Neuronal stem cell (in vitro differentiated cells): ENCODE measurements at regions not wholly inside any gene's neighbourhood (a gene's known extent, or its start where the extent isn't known, plus 50 kb on each side); places are given as distances from the start of the nearest gene placed in this dataset.

Experiments used
- DNase-seq: peaks from one replicate; pipeline ENCODE4 v3.0.0-alpha.2; 2013; ENCODE audit warnings: low spot score
- H2AFZ ChIP-seq: one replicate; pipeline ENCODE4 v1.6.1; 2013; ENCODE audit warnings: mild to moderate bottlenecking, low read length, inconsistent platforms
- H2AK5ac ChIP-seq: 2 replicates; pipeline ENCODE4 v1.6.1; 2013; ENCODE audit warnings: low read depth, mild to moderate bottlenecking, inconsistent platforms, low read length, moderate library complexity, mixed read lengths
- H2BK120ac ChIP-seq: 2 replicates; pipeline ENCODE4 v1.6.1; 2013; ENCODE audit warnings: low read depth, mild to moderate bottlenecking, inconsistent platforms, low read length, moderate library complexity, mixed read lengths
- H2BK12ac ChIP-seq: one replicate; pipeline ENCODE4 v1.6.1; 2013; ENCODE audit warnings: low read length, inconsistent platforms
- H2BK15ac ChIP-seq: 2 replicates; pipeline ENCODE4 v1.6.1; 2013; ENCODE audit warnings: mild to moderate bottlenecking, low read length, inconsistent platforms, mixed read lengths
- H2BK5ac ChIP-seq: one replicate; pipeline ENCODE4 v1.6.1; 2013; ENCODE audit warnings: inconsistent platforms, mild to moderate bottlenecking, low read length, moderate library complexity
- H3K14ac ChIP-seq: one replicate; pipeline ENCODE4 v1.6.1; 2013; ENCODE audit warnings: low read length, inconsistent platforms
- H3K18ac ChIP-seq: 2 replicates; pipeline ENCODE4 v1.6.1; 2013; ENCODE audit warnings: low read length, inconsistent platforms
- H3K23ac ChIP-seq: 2 replicates; pipeline ENCODE4 v1.6.1; 2013; ENCODE audit warnings: low read depth, mild to moderate bottlenecking, mixed read lengths, low read length, inconsistent platforms; ENCODE audit not compliant: poor library complexity
- H3K27ac ChIP-seq: replicated peaks from 3 replicates; pipeline ENCODE4 v1.5.1; 2013; ENCODE audit warnings: low read length, inconsistent platforms
- H3K27me3 ChIP-seq, 3 experiments: 2 replicates each; pipeline ENCODE4 v1.6.1; 2013; ENCODE audit warnings: low read length in 3 of 3, mild to moderate bottlenecking in 2 of 3, inconsistent platforms in 1 of 3, low read depth in 1 of 3, mixed read lengths in 1 of 3, moderate library complexity in 1 of 3; ENCODE audit not compliant: control insufficient read depth in 3 of 3, insufficient read depth in 3 of 3
- H3K36me3 ChIP-seq, 2 donors: replicated peaks in 1 of 2; 2 replicates each; pipeline ENCODE4 v1.6.1; 2013; ENCODE audit warnings: low read length in 2 of 2; ENCODE audit not compliant: control insufficient read depth in 2 of 2, insufficient read depth in 2 of 2
- H3K4ac ChIP-seq: 2 replicates; pipeline ENCODE4 v1.6.1; 2013; ENCODE audit warnings: inconsistent platforms, mild to moderate bottlenecking, low read length, moderate library complexity
- H3K4me1 ChIP-seq, 2 donors: 1 replicate in 1 of 2; 2 replicates in 1 of 2; pipeline ENCODE4 v1.6.1; 2013; ENCODE audit warnings: low read length in 2 of 2, low read depth in 1 of 2; ENCODE audit not compliant: control insufficient read depth in 2 of 2, insufficient read depth in 1 of 2
- H3K4me2 ChIP-seq: one replicate; pipeline ENCODE4 v1.6.1; 2013; ENCODE audit warnings: mild to moderate bottlenecking, low read length, inconsistent platforms; ENCODE audit not compliant: insufficient read depth, poor library complexity, severe bottlenecking
- H3K4me3 ChIP-seq, 2 donors: 2 replicates each; pipeline ENCODE4 v1.5.1; 2013; ENCODE audit warnings: low read length in 2 of 2, mild to moderate bottlenecking in 2 of 2, inconsistent platforms in 1 of 2, moderate library complexity in 1 of 2
- H3K79me1 ChIP-seq: one replicate; pipeline ENCODE4 v1.6.1; 2013; ENCODE audit warnings: low read depth, mild to moderate bottlenecking, inconsistent platforms, low read length, moderate library complexity
- H3K9ac ChIP-seq: one replicate; pipeline ENCODE4 v1.6.1; 2013; ENCODE audit warnings: mild to moderate bottlenecking, low read depth, low read length, inconsistent platforms; ENCODE audit not compliant: poor library complexity
- H3K9me3 ChIP-seq, 2 donors: replicated peaks in 1 of 2; 2 replicates each; pipeline versions ENCODE3 to v1.6.1; 2013; ENCODE audit warnings: low read length in 2 of 2, mild to moderate bottlenecking in 2 of 2, inconsistent platforms in 1 of 2, low read depth in 1 of 2, mixed read lengths in 1 of 2, moderate library complexity in 1 of 2; ENCODE audit not compliant: control insufficient read depth in 2 of 2, insufficient read depth in 1 of 2
- H4K8ac ChIP-seq: one replicate; pipeline ENCODE4 v1.6.1; 2013; ENCODE audit warnings: low read depth, mild to moderate bottlenecking, inconsistent platforms, low read length, moderate library complexity
- H4K91ac ChIP-seq: one replicate; pipeline ENCODE4 v1.6.1; 2013; ENCODE audit warnings: low read length, low read depth, mild to moderate bottlenecking, inconsistent platforms; ENCODE audit not compliant: poor library complexity
- WGBS, 2 donors: extraction: QIAGEN DNeasy Blood & Tissue Kit; methylation state at CpG; one replicate each; pipeline ENCODE4 v1.1.7; 2013; ENCODE audit warnings: missing lambda C conversion rate in 2 of 2, mixed read lengths in 1 of 2; ENCODE audit not compliant: insufficient read length in 2 of 2, insufficient replicate concordance in 1 of 2; ENCODE audit errors: extremely low coverage in 2 of 2; 5-methylcytosine and 5-hydroxymethylcytosine counted together

GRCh38 chr4:135249024-135249423 lies 1047.4 kb upstream of the PABPC4L start:
- Histone ChIP-seq H3K4me2 (no peak overlapping the region), H3K79me1 (no peaks in the 10 kb centered on the region), H3K4me3 (no peak overlapping the region), H3K36me3 (no peaks in the 10 kb centered on the region), H3K4ac (no peak overlapping the region), H3K18ac (no peak overlapping the region), H2AFZ (peak overlapping the region; percentile 0), H3K27ac (no peak overlapping the region), H2BK15ac (no peak overlapping the region), H3K23ac (no peak overlapping the region), H2BK120ac (no peak overlapping the region), H3K9me3 (no peaks in the 10 kb centered on the region), H2BK12ac (no peak overlapping the region), H3K4me1 (no peaks in the 10 kb centered on the region), H3K9ac (no peak overlapping the region), H3K27me3 (no peaks in the 10 kb centered on the region), H4K8ac (no peak overlapping the region), H2BK5ac (no peak overlapping the region), H4K91ac (no peak overlapping the region), H2AK5ac (no peak overlapping the region), H3K14ac (no peak overlapping the region)
- WGBS, 2 donors, result no CpG with 5 or more reads among the region's 5 CpGs
- no peak for DNase-seq

- WGBS, 2 donors, result 100% methylated on average over 1 of the region's 2 CpGs; no CpG with 5 or more reads in 1 of the 2 donors
- H4K91ac ChIP-seq, result no peak overlapping the region
- H2BK120ac ChIP-seq, result no peak overlapping the region
- H4K8ac ChIP-seq, result no peak overlapping the region
- no peak overlapping the region for H3K4ac ChIP-seq
- no peak overlapping the region for H3K23ac ChIP-seq
- no peaks in the 10 kb centered on the region for H3K36me3 ChIP-seq
- no peak overlapping the region for H3K4me2 ChIP-seq
- H2AK5ac ChIP-seq, result no peak overlapping the region
- no peak overlapping the region for H3K4me3 ChIP-seq
- H2BK5ac ChIP-seq, result no peak overlapping the region
- H3K79me1 ChIP-seq, result no peaks in the 10 kb centered on the region
- DNase-seq, result no peak
- no peaks in the 10 kb centered on the region for H3K27me3 ChIP-seq
- no peaks in the 10 kb centered on the region for H3K9me3 ChIP-seq
- no peak overlapping the region for H2BK12ac ChIP-seq
- H3K14ac ChIP-seq, result no peak overlapping the region
- no peak overlapping the region for H2AFZ ChIP-seq
- no peaks in the 10 kb centered on the region for H3K4me1 ChIP-seq
- no peak overlapping the region for H3K9ac ChIP-seq
- no peak overlapping the region for H2BK15ac ChIP-seq
- H3K18ac ChIP-seq, result no peak overlapping the region
- no peak overlapping the region for H3K27ac ChIP-seq
Observed at GRCh38 chr4:135244696-135245095, 1043.1 kb upstream of the PABPC4L start.

GRCh38 chr4:135244056-135244455 lies 1042.5 kb upstream of the PABPC4L start:
- Histone ChIP-seq H4K8ac (no peak overlapping the region), H2AFZ (peak overlapping the region; percentile 20), H3K27ac (peak overlapping the region; percentile 24), H2BK120ac (no peak overlapping the region), H3K4me3 (no peak overlapping the region), H2AK5ac (no peak overlapping the region), H3K36me3 (no peaks in the 10 kb centered on the region), H3K23ac (no peak overlapping the region), H3K79me1 (no peaks in the 10 kb centered on the region), H2BK12ac (no peak overlapping the region), H3K9ac (no peak overlapping the region), H3K27me3 (no peaks in the 10 kb centered on the region), H3K14ac (no peak overlapping the region), H2BK15ac (no peak overlapping the region), H4K91ac (no peak overlapping the region), H3K4me2 (no peak overlapping the region), H2BK5ac (no peak overlapping the region), H3K9me3 (no peaks in the 10 kb centered on the region), H3K4me1 (no peaks in the 10 kb centered on the region), H3K18ac (no peak overlapping the region), H3K4ac (no peak overlapping the region)
- DNase-seq, result no peak
- WGBS, 2 donors, result no CpG with 5 or more reads among the region's 1 CpG

- Histone ChIP-seq H3K9ac (no peak overlapping the region), H3K9me3 (no peaks in the 10 kb centered on the region), H3K79me1 (no peaks in the 10 kb centered on the region), H3K18ac (no peak overlapping the region), H2AFZ (no peak overlapping the region), H2AK5ac (no peak overlapping the region), H3K4me3 (no peak overlapping the region), H2BK12ac (no peak overlapping the region), H3K14ac (no peak overlapping the region), H2BK5ac (no peak overlapping the region), H3K4me1 (no peaks in the 10 kb centered on the region), H3K27ac (no peak overlapping the region), H3K4ac (no peak overlapping the region), H2BK120ac (no peak overlapping the region), H4K8ac (no peak overlapping the region), H2BK15ac (no peak overlapping the region), H3K36me3 (no peaks in the 10 kb centered on the region), H3K23ac (no peak overlapping the region), H3K4me2 (no peak overlapping the region), H4K91ac (no peak overlapping the region), H3K27me3 (no peaks in the 10 kb centered on the region)
- no CpG with 5 or more reads among the region's 4 CpGs for WGBS, 2 donors
- no peak for DNase-seq
Observed at GRCh38 chr4:135240796-135241195, 1039.2 kb upstream of the PABPC4L start.
